ENCODE measurements at regions not wholly inside any gene's neighbourhood (a gene's known extent, or its start where the extent isn't known, plus 50 kb on each side); places are given as distances from the start of the nearest gene placed in this dataset.
A peak's percentile ranks its signal among the peaks of the same experiment; 100 is the strongest.

- H4K20me1 ChIP-seq (ENCODE audit: insufficient read depth, low read length): no peaks in the 10 kb centered on the region
- BruUV-seq (replicated peaks): no TSS peak
- H2AFZ ChIP-seq (ENCODE audit: low read length): no peak overlapping the region
- no peak overlapping the region for H3K4me2 ChIP-seq (ENCODE audit: low read depth, low read length)
- H3K9ac ChIP-seq (ENCODE audit: insufficient read depth, low read depth, low read length): no peak overlapping the region
- DNase-seq (ENCODE audit: low spot score): no peak
- in situ Hi-C loops (cut with HindIII; ENCODE audit: extremely low pct_ligation_motif_present, low pct_unique_long_range_greater_than_20kb) (no loop called here), intact Hi-C loops (cut with micrococcal nuclease; ENCODE audit: unreplicated experiment) (no loop called here)
- H3K9me3 ChIP-seq (ENCODE audit: low read length): no peaks in the 10 kb centered on the region
- no peak overlapping the region for H3K27ac ChIP-seq (ENCODE audit: extremely low read length, insufficient read depth, low read length)
- TF ChIP-seq PRMT3 (CRISPR knock-in tag; IDR thresholded peaks at IDR 0.05; ENCODE audit: borderline replicate concordance, low read depth): no peak
- peak; percentile 61 for TF ChIP-seq MAFF (IDR thresholded peaks at IDR 0.05; ENCODE audit: low read depth, low read length)
- TF ChIP-seq MAFK (conservative IDR thresholded peaks at IDR 0.05 in 1 of 2, IDR thresholded peaks at IDR 0.05 in 1 of 2; ENCODE audit: low read length in 2 of 2): peak; percentile 67 to 69; a peak in 3 of 4 replicates
- no peak for TF ChIP-seq BCL3 (CRISPR knock-in tag; IDR thresholded peaks at IDR 0.05)
- WGBS (ENCODE audit: low lambda C conversion rate): 11% methylated on average over 1 of the region's 1 CpG
- no peak for ATAC-seq
- H3K4me1 ChIP-seq (ENCODE audit: insufficient read depth, low read length): no peaks in the 10 kb centered on the region
- H3K4me3 ChIP-seq (replicated peaks in 1 of 3; ENCODE audit: insufficient read depth in 1 of 3, low read depth in 2 of 3, low read length in 3 of 3): no peak overlapping the region
- POLR2A ChIA-PET: no interaction called here
- H3K79me2 ChIP-seq (ENCODE audit: insufficient read depth, low read length): no peaks in the 10 kb centered on the region
- H3K36me3 ChIP-seq (replicated peaks in 1 of 2; ENCODE audit: control insufficient read depth in 1 of 2, insufficient read depth in 2 of 2, low read length in 2 of 2): no peaks in the 10 kb centered on the region
- CTCF ChIA-PET (ENCODE audit: low intra/inter-chr PET ratio, low total read pairs): no interaction called here
- no peaks in the 10 kb centered on the region for H3K27me3 ChIP-seq (ENCODE audit: control insufficient read depth in 1 of 2, insufficient read depth in 2 of 2, low read length in 2 of 2)
- FAIRE-seq: no peak
Observed at GRCh38 chr20:6235510-6235909, 112.7 kb upstream of the FERMT1 start.

- WGBS (ENCODE audit: low lambda C conversion rate): 4% methylated on average over 3 of the region's 3 CpGs
- Histone ChIP-seq H2AFZ (ENCODE audit: low read length) (no peak overlapping the region), H4K20me1 (ENCODE audit: insufficient read depth, low read length) (no peaks in the 10 kb centered on the region), H3K9ac (ENCODE audit: insufficient read depth, low read depth, low read length) (no peak overlapping the region), H3K79me2 (ENCODE audit: insufficient read depth, low read length) (no peaks in the 10 kb centered on the region), H3K27me3 (ENCODE audit: control insufficient read depth in 1 of 2, insufficient read depth in 2 of 2, low read length in 2 of 2) (no peaks in the 10 kb centered on the region), H3K36me3 (replicated peaks in 1 of 2; ENCODE audit: control insufficient read depth in 1 of 2, insufficient read depth in 2 of 2, low read length in 2 of 2) (no peaks in the 10 kb centered on the region), H3K27ac (ENCODE audit: extremely low read length, insufficient read depth, low read length) (no peak overlapping the region), H3K4me2 (ENCODE audit: low read depth, low read length) (no peak overlapping the region), H3K9me3 (ENCODE audit: low read length) (no peaks in the 10 kb centered on the region), H3K4me1 (ENCODE audit: insufficient read depth, low read length) (no peaks in the 10 kb centered on the region), H3K4me3 (replicated peaks in 1 of 3; ENCODE audit: insufficient read depth in 1 of 3, low read depth in 2 of 3, low read length in 3 of 3) (no peak overlapping the region)
- no peak for ATAC-seq
- ChIA-PET CTCF (ENCODE audit: low intra/inter-chr PET ratio, low total read pairs) (no interaction called here), POLR2A (no interaction called here)
- DNase-seq (ENCODE audit: low spot score): no peak
- intact Hi-C loops (cut with micrococcal nuclease; ENCODE audit: unreplicated experiment): no loop called here
- FAIRE-seq: no peak
- in situ Hi-C loops (cut with HindIII; ENCODE audit: extremely low pct_ligation_motif_present, low pct_unique_long_range_greater_than_20kb): no loop called here
- no TSS peak for BruUV-seq (replicated peaks)
- TF ChIP-seq ZNF317 (CRISPR knock-in tag; IDR thresholded peaks at IDR 0.05): no peak
- TF ChIP-seq ZNF12 (CRISPR knock-in tag; IDR thresholded peaks at IDR 0.05): no peak
- no peak for TF ChIP-seq MZF1 (CRISPR knock-in tag; IDR thresholded peaks at IDR 0.05; ENCODE audit: borderline replicate concordance)
- no peak for TF ChIP-seq SMYD3 (CRISPR knock-in tag; IDR thresholded peaks at IDR 0.05)
- TF ChIP-seq RNF219 (CRISPR knock-in tag; IDR thresholded peaks at IDR 0.05): no peak
- TF ChIP-seq GTF2F1 (IDR thresholded peaks at IDR 0.05; ENCODE audit: low read length): no peak
- TF ChIP-seq PCBP1 (IDR thresholded peaks at IDR 0.05; ENCODE audit: borderline replicate concordance, low read depth, low read length): no peak
- TF ChIP-seq NR2C2 (CRISPR knock-in tag; IDR thresholded peaks at IDR 0.05; ENCODE audit: borderline replicate concordance): no peak
- no peak for TF ChIP-seq YEATS2 (CRISPR knock-in tag; IDR thresholded peaks at IDR 0.05; ENCODE audit: borderline replicate concordance)
- TF ChIP-seq ZNF720 (CRISPR knock-in tag; IDR thresholded peaks at IDR 0.05): no peak
Observed at GRCh38 chr20:6232436-6232835, 109.6 kb upstream of the FERMT1 start.
